ENCODE measurements at regions not wholly inside any gene's neighbourhood (a gene's known extent, or its start where the extent isn't known, plus 50 kb on each side); places are given as distances from the start of the nearest gene placed in this dataset.
"Not testable (repeated sequence)": the region's sequence is repeated elsewhere in the genome, so short reads cannot be mapped to it uniquely, and the experiment has no call there.

DNA sequence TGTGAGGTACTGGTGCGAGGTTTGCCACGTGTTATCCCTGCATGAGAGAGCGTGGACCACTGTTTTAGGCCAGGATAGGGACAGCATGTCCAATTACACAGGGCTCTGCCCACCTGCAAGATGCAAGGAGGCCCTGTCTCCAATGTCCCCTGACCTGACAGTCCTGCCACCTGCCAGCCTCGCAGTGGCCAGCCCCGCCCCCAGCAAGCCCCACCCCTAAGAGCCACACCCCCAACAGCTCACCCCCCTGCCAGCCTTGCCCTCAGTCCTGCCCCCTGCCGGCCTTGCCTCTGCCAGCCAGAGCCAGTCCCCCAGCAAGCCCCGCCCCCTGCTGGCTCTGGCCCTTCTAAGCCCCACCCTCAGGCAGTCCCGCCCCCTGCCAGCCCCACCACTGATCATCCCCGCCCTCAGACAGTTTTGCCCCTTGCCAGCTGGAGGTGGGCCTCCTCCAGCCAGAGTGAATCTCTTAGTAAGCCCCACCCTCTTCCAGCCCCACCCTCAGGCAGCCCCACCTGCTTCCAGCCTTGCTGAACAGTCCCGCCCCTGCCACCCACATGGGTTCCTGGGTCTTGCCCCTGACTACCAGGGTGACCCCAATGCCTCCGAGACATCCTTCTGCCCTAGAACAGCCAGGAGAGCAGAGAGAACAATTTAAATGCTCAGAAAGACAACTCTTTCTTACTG, 62.3 kb upstream of the DPP6 start:
- not testable (repeated sequence) for DNase-seq

DNA sequence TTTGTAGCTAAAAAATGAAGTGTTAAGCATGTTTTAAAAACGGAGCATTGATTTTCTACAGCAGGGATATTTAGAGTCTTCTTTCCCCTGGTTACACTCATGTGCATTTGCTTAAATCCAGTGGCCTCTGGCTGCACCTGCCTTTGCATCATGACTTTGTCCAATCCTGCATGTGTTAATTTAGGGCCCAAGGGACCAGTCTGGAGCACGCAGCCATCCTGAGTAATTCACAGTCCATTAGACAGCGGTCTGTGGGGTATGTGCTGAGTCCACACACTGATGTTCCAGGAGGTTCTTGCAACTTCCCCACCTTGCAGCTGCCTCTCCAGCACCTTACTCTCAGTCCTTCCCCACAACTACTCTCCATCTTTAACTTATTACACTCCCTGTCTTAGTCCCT, 60.7 kb upstream of the DPP6 start:
- not testable (repeated sequence) for H3K4me1 Mint-ChIP-seq; H3K9me3 Mint-ChIP-seq; H3K36me3 Mint-ChIP-seq; H3K27ac Mint-ChIP-seq; H3K27me3 Mint-ChIP-seq (ENCODE audit: low read depth in 3 of 3); H3K4me3 Mint-ChIP-seq; DNase-seq

More for the DNA sequence above, 62.3 kb upstream of the DPP6 start:
- H3K4me1 Mint-ChIP-seq; H3K36me3 Mint-ChIP-seq; H3K27me3 Mint-ChIP-seq (ENCODE audit: low read depth in 3 of 3); H3K27ac Mint-ChIP-seq; H3K4me3 Mint-ChIP-seq: not testable (repeated sequence)
- peaks cover 0 to 12% (median 1%) of the 10 kb centered on the region in 6 donors for H3K9me3 Mint-ChIP-seq

DNA sequence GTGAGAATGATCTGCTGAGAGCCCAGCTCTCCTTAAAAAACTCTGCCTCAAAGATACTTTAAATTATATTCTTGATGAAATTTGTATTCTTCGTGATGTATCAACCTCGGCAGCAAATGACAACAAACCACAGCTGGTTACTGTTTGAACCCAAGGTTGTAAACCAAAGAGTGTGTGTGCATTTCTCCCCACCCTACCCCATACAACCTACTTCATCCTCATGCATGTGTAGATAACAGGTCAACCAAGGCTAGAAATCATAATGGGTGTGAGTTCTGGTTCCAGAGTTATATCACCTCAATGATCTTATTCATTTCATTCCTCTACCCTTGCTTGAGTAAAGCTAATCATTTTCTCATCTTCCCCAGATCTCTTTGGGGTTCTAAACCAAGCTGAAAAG, 58.8 kb upstream of the DPP6 start:
- H3K4me1 Mint-ChIP-seq; H3K9me3 Mint-ChIP-seq; DNase-seq; H3K27ac Mint-ChIP-seq; H3K27me3 Mint-ChIP-seq (ENCODE audit: low read depth in 3 of 3); H3K4me3 Mint-ChIP-seq; H3K36me3 Mint-ChIP-seq: not testable (repeated sequence)

DNA sequence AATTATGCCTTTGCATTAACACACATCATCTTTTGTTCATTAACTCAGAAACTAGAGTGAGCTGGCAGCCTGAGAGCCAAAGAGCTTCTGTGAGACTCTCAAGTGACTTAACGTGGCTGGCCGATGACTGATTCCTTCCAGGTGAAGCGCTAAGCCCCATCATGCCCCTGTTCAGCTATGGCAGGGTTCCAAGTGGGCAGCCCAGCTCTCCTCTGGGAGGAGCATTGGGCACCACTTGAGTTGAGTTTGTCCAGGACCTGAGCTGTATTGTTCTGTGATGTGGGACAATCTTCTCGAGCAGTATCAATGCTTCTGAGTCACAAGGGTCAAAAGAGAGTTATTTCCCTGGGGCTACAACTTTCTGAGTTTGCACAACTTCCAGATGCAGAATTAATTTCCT, 53.3 kb upstream of the DPP6 start:
- not testable (repeated sequence) for DNase-seq; H3K27ac Mint-ChIP-seq; H3K27me3 Mint-ChIP-seq (ENCODE audit: low read depth in 3 of 3); H3K36me3 Mint-ChIP-seq; H3K9me3 Mint-ChIP-seq; H3K4me1 Mint-ChIP-seq; H3K4me3 Mint-ChIP-seq

Measured in immature natural killer cell (primary cell).